MCF 10A (cell line): ENCODE measurements at regions not wholly inside any gene's neighbourhood (a gene's known extent, or its start where the extent isn't known, plus 50 kb on each side); places are given as distances from the start of the nearest gene placed in this dataset.

Source experiments
- BruUV-seq: library from RNA; stranded (reverse); fragments of 400-500 nt; replicated peaks from 2 replicates; lab custom pipeline; 2021; lab: Mats Ljungman, UMichigan
- CTCF ChIA-PET: fragments of 300-600 bp; sonication (Branson Sonifier 250); formaldehyde crosslinking; extraction: SDS; loops from one replicate; lab custom pipeline; 2021; ENCODE audit warnings: antibody characterized with exemption, inconsistent platforms; lab: Yijun Ruan, JAX
- POLR2A ChIA-PET: fragments of 300-600, 350-650 bp; sonication (Branson Sonifier 250); formaldehyde crosslinking; extraction: SDS; loops from one replicate; lab custom pipeline; 2020; ENCODE audit warnings: antibody characterized with exemption, inconsistent platforms; lab: Yijun Ruan, JAX
- DNase-seq: peaks from one replicate; pipeline ENCODE4 v3.0.0-alpha.2; 2018; ENCODE audit not compliant: unreplicated experiment
- H3K27ac Mint-ChIP-seq: one replicate; pipeline ENCODE4 v1.8.0; 2022; ENCODE audit warnings: mild to moderate bottlenecking, low read depth, mixed read lengths; ENCODE audit not compliant: unreplicated experiment
- H3K27me3 Mint-ChIP-seq: one replicate; pipeline ENCODE4 v1.8.0; 2022; ENCODE audit warnings: mixed read lengths; ENCODE audit not compliant: insufficient read depth, unreplicated experiment
- H3K36me3 Mint-ChIP-seq: one replicate; pipeline ENCODE4 v1.8.0; 2022; ENCODE audit warnings: mild to moderate bottlenecking, moderate library complexity, mixed read lengths; ENCODE audit not compliant: insufficient read depth, unreplicated experiment
- H3K4me1 Mint-ChIP-seq: one replicate; pipeline ENCODE4 v1.8.0; 2022; ENCODE audit warnings: mixed read lengths; ENCODE audit not compliant: insufficient read depth, unreplicated experiment
- H3K4me3 Mint-ChIP-seq: one replicate; pipeline ENCODE4 v1.8.0; 2022; ENCODE audit warnings: mild to moderate bottlenecking, moderate library complexity, mixed read lengths; ENCODE audit not compliant: unreplicated experiment
- H3K9me3 Mint-ChIP-seq: one replicate; pipeline ENCODE4 v1.8.0; 2022; ENCODE audit warnings: mixed read lengths; ENCODE audit not compliant: unreplicated experiment
- CTCF ChIP-seq: fragments of 200-600 bp; IDR thresholded peaks from one replicate; pipeline ENCODE4 v1.8.0; 2022; ENCODE audit warnings: antibody characterized with exemption, mild to moderate bottlenecking; ENCODE audit not compliant: unreplicated experiment
- intact Hi-C: fragments of 100-400 bp; cut with micrococcal nuclease; formaldehyde crosslinking; loops from 2 replicates; pipeline ENCODE4 v1.14.1; 2022

- H3K36me3 Mint-ChIP-seq: peaks cover 7% of the 10 kb centered on the region
- BruUV-seq: no TSS peak
- H3K27me3 Mint-ChIP-seq: no peaks in the 10 kb centered on the region
- no peak overlapping the region for H3K4me3 Mint-ChIP-seq
- ChIA-PET CTCF (interaction anchor here (0.6 to 43.4 kb wide), 14 partner anchors 9 to 291 kb away, joined by 3 to 1744 read pairs (median 3); no protein-coding TSS in a partner anchor), POLR2A (interaction anchor here (0.6 to 2.1 kb wide), 8 partner anchors 9 to 60 kb away, joined by 3 to 8 read pairs (median 3); no protein-coding TSS in a partner anchor)
- no peak for DNase-seq
- intact Hi-C loops: no loop called here
- no peaks in the 10 kb centered on the region for H3K9me3 Mint-ChIP-seq
- peaks cover 54% of the 10 kb centered on the region for H3K4me1 Mint-ChIP-seq
- no peak overlapping the region for H3K27ac Mint-ChIP-seq
- no peak for TF ChIP-seq CTCF
Measured at GRCh38 chr1:201774224-201774982, 54.6 kb upstream of the IPO9 start.

GRCh38 chr1:201774983-201775344, 54.0 kb upstream of the IPO9 start:
- CTCF ChIA-PET: interaction anchor here (0.8 to 43.4 kb wide), 8 partner anchors 9 to 216 kb away, joined by 3 to 1744 read pairs (median 4); no protein-coding TSS in a partner anchor

GRCh38 chr1:201775380-201775779, 53.6 kb upstream of the IPO9 start:
- no TSS peak for BruUV-seq
- Mint-ChIP-seq H3K4me3 (no peak overlapping the region), H3K36me3 (peaks cover 13% of the 10 kb centered on the region), H3K4me1 (peaks cover 45% of the 10 kb centered on the region), H3K9me3 (no peaks in the 10 kb centered on the region), H3K27me3 (no peaks in the 10 kb centered on the region), H3K27ac (no peak overlapping the region)
- TF ChIP-seq CTCF: no peak
- POLR2A ChIA-PET: interaction anchor here (0.6 to 2.1 kb wide), 5 partner anchors 10 to 23 kb away, joined by 3 to 8 read pairs (median 6); no protein-coding TSS in a partner anchor
- CTCF ChIA-PET: interaction anchor here (0.5 to 43.4 kb wide), 7 partner anchors 10 to 120 kb away, joined by 3 to 1744 read pairs (median 5); no protein-coding TSS in a partner anchor
- intact Hi-C loops: no loop called here
- no peak for DNase-seq

More at GRCh38 chr1:201774983-201775344, 54.0 kb upstream of the IPO9 start:
- Mint-ChIP-seq H3K27me3 (no peaks in the 10 kb centered on the region), H3K9me3 (no peaks in the 10 kb centered on the region), H3K4me1 (peaks cover 49% of the 10 kb centered on the region), H3K4me3 (no peak overlapping the region), H3K27ac (no peak overlapping the region), H3K36me3 (peaks cover 12% of the 10 kb centered on the region)
- intact Hi-C loops: no loop called here
- no TSS peak for BruUV-seq
- POLR2A ChIA-PET: interaction anchor here (0.6 to 2.1 kb wide), 7 partner anchors 9 to 60 kb away, joined by 3 to 8 read pairs (median 3); no protein-coding TSS in a partner anchor
- TF ChIP-seq CTCF: no peak
- DNase-seq: no peak
